WTC11 (cell line): ENCODE measurements at regions not wholly inside any gene's neighbourhood (a gene's known extent, or its start where the extent isn't known, plus 50 kb on each side); places are given as distances from the start of the nearest gene placed in this dataset.

Experiments used
- ATAC-seq: fragments of 200-7000 bp; cut with Tn5 transposase; 2 replicates; pipeline ENCODE4 v1.10.0; 2021; ENCODE audit warnings: mild to moderate bottlenecking, moderate library complexity
- CTCF ChIA-PET: fragments of 300-600 bp; sonication (Branson Sonifier 250); formaldehyde crosslinking; loops from one replicate; lab custom pipeline; 2021; ENCODE audit warnings: antibody characterized with exemption; lab: Charles Lee
- POLR2A ChIA-PET: fragments of 350-600 bp; sonication (Branson Sonifier 250); formaldehyde crosslinking; loops from one replicate; lab custom pipeline; 2021; ENCODE audit warnings: antibody characterized with exemption; lab: Charles Lee
- DNase-seq: peaks from one replicate; pipeline ENCODE4 v3.0.0; 2021; ENCODE audit warnings: low spot score
- H3K27ac Mint-ChIP-seq: 2 replicates; pipeline ENCODE4 v1.8.0; 2021; ENCODE audit warnings: mixed read lengths
- H3K27me3 Mint-ChIP-seq: 2 replicates; pipeline ENCODE4 v1.8.0; 2021; ENCODE audit warnings: low read depth, mild to moderate bottlenecking, moderate library complexity, mixed read lengths
- H3K36me3 Mint-ChIP-seq: 2 replicates; pipeline ENCODE4 v1.8.0; 2021; ENCODE audit warnings: mixed read lengths
- H3K4me1 Mint-ChIP-seq: 2 replicates; pipeline ENCODE4 v1.8.0; 2022; ENCODE audit warnings: mixed read lengths
- H3K4me3 Mint-ChIP-seq: 2 replicates; pipeline ENCODE4 v1.8.0; 2021; ENCODE audit warnings: mild to moderate bottlenecking, moderate library complexity, mixed read lengths
- H3K9me3 Mint-ChIP-seq: 2 replicates; pipeline ENCODE4 v1.8.0; 2021; ENCODE audit warnings: mixed read lengths
- AFF4 ChIP-seq: sonication (generic); formaldehyde crosslinking; IDR thresholded peaks from 2 replicates; pipeline ENCODE4 v1.8.1; 2023; ENCODE audit warnings: mild to moderate bottlenecking, missing genetic modification reagents, borderline replicate concordance
- ATF1 ChIP-seq: sonication (generic); formaldehyde crosslinking; IDR thresholded peaks from 2 replicates; pipeline ENCODE4 v1.8.1; 2023; ENCODE audit warnings: mild to moderate bottlenecking, moderate library complexity, missing genetic modification reagents
- CREB1 ChIP-seq: sonication (generic); formaldehyde crosslinking; IDR thresholded peaks from 2 replicates; pipeline ENCODE4 v1.8.0; 2023; ENCODE audit warnings: mild to moderate bottlenecking, missing genetic modification reagents
- ELF4 ChIP-seq: sonication (generic); formaldehyde crosslinking; IDR thresholded peaks from 2 replicates; pipeline ENCODE4 v1.8.1; 2022; ENCODE audit warnings: low read depth, mild to moderate bottlenecking, moderate library complexity, missing genetic modification reagents
- GABPB1 ChIP-seq: sonication (generic); formaldehyde crosslinking; IDR thresholded peaks from 2 replicates; pipeline ENCODE4 v1.8.1; 2023; ENCODE audit warnings: mild to moderate bottlenecking, missing genetic modification reagents
- HMGA2 ChIP-seq: fragments of 250-450 bp; sonication (Bioruptor Pico); IDR thresholded peaks from 2 replicates; pipeline ENCODE4 v1.4.0; 2021; ENCODE audit warnings: mild to moderate bottlenecking, moderate library complexity
- IRF1 ChIP-seq: sonication (generic); formaldehyde crosslinking; IDR thresholded peaks from 2 replicates; pipeline ENCODE4 v1.8.0; 2023; ENCODE audit warnings: missing genetic modification reagents
- JUN ChIP-seq: sonication (generic); formaldehyde crosslinking; IDR thresholded peaks from 2 replicates; pipeline ENCODE4 v1.8.0; 2023; ENCODE audit warnings: mild to moderate bottlenecking, missing genetic modification reagents
- NFE2L1 ChIP-seq: sonication (generic); formaldehyde crosslinking; IDR thresholded peaks from 2 replicates; pipeline ENCODE4 v1.8.1; 2023; ENCODE audit warnings: missing genetic modification reagents
- NFYB ChIP-seq: sonication (generic); formaldehyde crosslinking; conservative IDR thresholded peaks from 2 replicates; pipeline ENCODE4 v1.8.0; 2022; ENCODE audit warnings: low read depth, missing genetic modification reagents
- SMAD3 ChIP-seq: sonication (generic); formaldehyde crosslinking; IDR thresholded peaks from 2 replicates; pipeline ENCODE4 v1.8.0; 2022; ENCODE audit warnings: missing genetic modification reagents, mild to moderate bottlenecking, borderline replicate concordance
- ZNF138 ChIP-seq: sonication (generic); formaldehyde crosslinking; conservative IDR thresholded peaks from 2 replicates; pipeline ENCODE4 v1.8.1; 2022; ENCODE audit warnings: mild to moderate bottlenecking, moderate library complexity, missing genetic modification reagents
- ZNF423 ChIP-seq: fragments of 250-450 bp; sonication (Bioruptor Pico); IDR thresholded peaks from 2 replicates; pipeline ENCODE4 v2.1.2; 2022; ENCODE audit warnings: mild to moderate bottlenecking, moderate library complexity
- TF ChIP-seq, protein P1 (sequence below): sonication (generic); formaldehyde crosslinking; IDR thresholded peaks from 2 replicates; pipeline ENCODE4 v1.8.0; 2023; ENCODE audit warnings: missing genetic modification reagents, mild to moderate bottlenecking, borderline replicate concordance
- TF ChIP-seq, protein P2 (sequence below): sonication (generic); formaldehyde crosslinking; IDR thresholded peaks from 2 replicates; pipeline ENCODE4 v1.8.1; 2023; ENCODE audit warnings: mild to moderate bottlenecking, missing genetic modification reagents, moderate library complexity
- TF ChIP-seq, protein P3 (sequence below): sonication (generic); formaldehyde crosslinking; IDR thresholded peaks from 2 replicates; pipeline ENCODE4 v1.8.1; 2023; ENCODE audit warnings: mild to moderate bottlenecking, missing genetic modification reagents
- TF ChIP-seq, protein P4 (sequence below): sonication (generic); formaldehyde crosslinking; IDR thresholded peaks from 2 replicates; pipeline ENCODE4 v1.8.1; 2022; ENCODE audit warnings: mild to moderate bottlenecking, missing genetic modification reagents, moderate library complexity, borderline replicate concordance
- TF ChIP-seq, protein P5 (sequence below): sonication (generic); formaldehyde crosslinking; IDR thresholded peaks from 2 replicates; pipeline ENCODE4 v1.8.0; 2022; ENCODE audit warnings: mild to moderate bottlenecking, missing genetic modification reagents

DNA sequence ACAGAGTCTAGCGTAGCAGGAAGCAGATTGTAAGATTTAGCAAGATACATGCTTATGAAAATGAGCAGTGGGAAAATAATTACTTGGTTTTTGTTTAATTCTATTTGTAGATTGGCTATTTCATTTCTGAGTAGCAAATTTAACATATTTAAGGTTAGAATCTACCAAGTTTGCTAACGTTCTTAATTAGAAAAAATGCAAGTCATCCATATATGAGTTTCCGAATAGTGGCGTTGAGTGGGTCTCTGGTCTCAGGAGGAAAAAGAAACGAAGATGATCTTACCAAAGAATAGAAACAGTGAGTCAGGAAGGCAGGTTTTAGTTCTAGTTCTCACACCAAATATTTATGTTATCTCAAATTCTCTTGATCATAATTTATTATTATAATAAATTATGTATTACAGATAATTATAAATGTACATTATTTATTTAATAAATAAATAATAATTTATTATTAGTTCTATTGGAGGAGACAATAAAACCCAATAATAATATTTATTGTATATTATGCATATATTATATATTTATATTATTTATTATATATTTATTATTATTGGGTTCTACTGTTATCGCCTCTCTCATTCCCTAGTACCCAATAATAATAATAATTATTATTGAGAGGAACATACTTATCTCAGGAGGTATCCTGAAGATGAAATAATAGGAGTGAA is 194.3 kb upstream of the PITRM1 start:
- ChIA-PET POLR2A (no interaction called here), CTCF (no interaction called here)
- no peaks in the 10 kb centered on the region for H3K27me3 Mint-ChIP-seq
- H3K36me3 Mint-ChIP-seq = peaks cover 15% of the 10 kb centered on the region
- no peak for ATAC-seq
- H3K27ac Mint-ChIP-seq = no peak overlapping the region
- H3K9me3 Mint-ChIP-seq = peaks cover 22% of the 10 kb centered on the region
- TF ChIP-seq HMGA2 (CRISPR knock-in tag) (peak; percentile 96; the same call in 1 of the 2 replicates), ELF4 (no peak)
- TF ChIP-seq, all 79 proteins: peak for 1
- H3K4me1 Mint-ChIP-seq = peaks cover 3% of the 10 kb centered on the region; the same call in 1 of the 2 replicates
- H3K4me3 Mint-ChIP-seq = no peak overlapping the region
- no peak for DNase-seq

- ChIA-PET POLR2A (no interaction called here), CTCF (no interaction called here)
- no peaks in the 10 kb centered on the region for H3K27me3 Mint-ChIP-seq
- TF ChIP-seq, protein P1, sequence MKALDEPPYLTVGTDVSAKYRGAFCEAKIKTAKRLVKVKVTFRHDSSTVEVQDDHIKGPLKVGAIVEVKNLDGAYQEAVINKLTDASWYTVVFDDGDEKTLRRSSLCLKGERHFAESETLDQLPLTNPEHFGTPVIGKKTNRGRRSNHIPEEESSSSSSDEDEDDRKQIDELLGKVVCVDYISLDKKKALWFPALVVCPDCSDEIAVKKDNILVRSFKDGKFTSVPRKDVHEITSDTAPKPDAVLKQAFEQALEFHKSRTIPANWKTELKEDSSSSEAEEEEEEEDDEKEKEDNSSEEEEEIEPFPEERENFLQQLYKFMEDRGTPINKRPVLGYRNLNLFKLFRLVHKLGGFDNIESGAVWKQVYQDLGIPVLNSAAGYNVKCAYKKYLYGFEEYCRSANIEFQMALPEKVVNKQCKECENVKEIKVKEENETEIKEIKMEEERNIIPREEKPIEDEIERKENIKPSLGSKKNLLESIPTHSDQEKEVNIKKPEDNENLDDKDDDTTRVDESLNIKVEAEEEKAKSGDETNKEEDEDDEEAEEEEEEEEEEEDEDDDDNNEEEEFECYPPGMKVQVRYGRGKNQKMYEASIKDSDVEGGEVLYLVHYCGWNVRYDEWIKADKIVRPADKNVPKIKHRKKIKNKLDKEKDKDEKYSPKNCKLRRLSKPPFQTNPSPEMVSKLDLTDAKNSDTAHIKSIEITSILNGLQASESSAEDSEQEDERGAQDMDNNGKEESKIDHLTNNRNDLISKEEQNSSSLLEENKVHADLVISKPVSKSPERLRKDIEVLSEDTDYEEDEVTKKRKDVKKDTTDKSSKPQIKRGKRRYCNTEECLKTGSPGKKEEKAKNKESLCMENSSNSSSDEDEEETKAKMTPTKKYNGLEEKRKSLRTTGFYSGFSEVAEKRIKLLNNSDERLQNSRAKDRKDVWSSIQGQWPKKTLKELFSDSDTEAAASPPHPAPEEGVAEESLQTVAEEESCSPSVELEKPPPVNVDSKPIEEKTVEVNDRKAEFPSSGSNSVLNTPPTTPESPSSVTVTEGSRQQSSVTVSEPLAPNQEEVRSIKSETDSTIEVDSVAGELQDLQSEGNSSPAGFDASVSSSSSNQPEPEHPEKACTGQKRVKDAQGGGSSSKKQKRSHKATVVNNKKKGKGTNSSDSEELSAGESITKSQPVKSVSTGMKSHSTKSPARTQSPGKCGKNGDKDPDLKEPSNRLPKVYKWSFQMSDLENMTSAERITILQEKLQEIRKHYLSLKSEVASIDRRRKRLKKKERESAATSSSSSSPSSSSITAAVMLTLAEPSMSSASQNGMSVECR (CRISPR knock-in tag) = no peak
- TF ChIP-seq CREB1 (CRISPR knock-in tag) (no peak), NFYB (CRISPR knock-in tag) (no peak), SMAD3 (CRISPR knock-in tag) (no peak), NFE2L1 (CRISPR knock-in tag) (no peak), ZNF423 (CRISPR knock-in tag) (no peak), ATF1 (CRISPR knock-in tag) (no peak), JUN (CRISPR knock-in tag) (no peak)
- TF ChIP-seq, protein P2, sequence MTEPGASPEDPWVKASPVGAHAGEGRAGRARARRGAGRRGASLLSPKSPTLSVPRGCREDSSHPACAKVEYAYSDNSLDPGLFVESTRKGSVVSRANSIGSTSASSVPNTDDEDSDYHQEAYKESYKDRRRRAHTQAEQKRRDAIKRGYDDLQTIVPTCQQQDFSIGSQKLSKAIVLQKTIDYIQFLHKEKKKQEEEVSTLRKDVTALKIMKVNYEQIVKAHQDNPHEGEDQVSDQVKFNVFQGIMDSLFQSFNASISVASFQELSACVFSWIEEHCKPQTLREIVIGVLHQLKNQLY = no peak
- TF ChIP-seq, protein P3, sequence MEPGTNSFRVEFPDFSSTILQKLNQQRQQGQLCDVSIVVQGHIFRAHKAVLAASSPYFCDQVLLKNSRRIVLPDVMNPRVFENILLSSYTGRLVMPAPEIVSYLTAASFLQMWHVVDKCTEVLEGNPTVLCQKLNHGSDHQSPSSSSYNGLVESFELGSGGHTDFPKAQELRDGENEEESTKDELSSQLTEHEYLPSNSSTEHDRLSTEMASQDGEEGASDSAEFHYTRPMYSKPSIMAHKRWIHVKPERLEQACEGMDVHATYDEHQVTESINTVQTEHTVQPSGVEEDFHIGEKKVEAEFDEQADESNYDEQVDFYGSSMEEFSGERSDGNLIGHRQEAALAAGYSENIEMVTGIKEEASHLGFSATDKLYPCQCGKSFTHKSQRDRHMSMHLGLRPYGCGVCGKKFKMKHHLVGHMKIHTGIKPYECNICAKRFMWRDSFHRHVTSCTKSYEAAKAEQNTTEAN (CRISPR knock-in tag) = no peak
- TF ChIP-seq, protein P4, sequence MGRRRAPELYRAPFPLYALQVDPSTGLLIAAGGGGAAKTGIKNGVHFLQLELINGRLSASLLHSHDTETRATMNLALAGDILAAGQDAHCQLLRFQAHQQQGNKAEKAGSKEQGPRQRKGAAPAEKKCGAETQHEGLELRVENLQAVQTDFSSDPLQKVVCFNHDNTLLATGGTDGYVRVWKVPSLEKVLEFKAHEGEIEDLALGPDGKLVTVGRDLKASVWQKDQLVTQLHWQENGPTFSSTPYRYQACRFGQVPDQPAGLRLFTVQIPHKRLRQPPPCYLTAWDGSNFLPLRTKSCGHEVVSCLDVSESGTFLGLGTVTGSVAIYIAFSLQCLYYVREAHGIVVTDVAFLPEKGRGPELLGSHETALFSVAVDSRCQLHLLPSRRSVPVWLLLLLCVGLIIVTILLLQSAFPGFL (CRISPR knock-in tag) = no peak
- TF ChIP-seq, protein P5, sequence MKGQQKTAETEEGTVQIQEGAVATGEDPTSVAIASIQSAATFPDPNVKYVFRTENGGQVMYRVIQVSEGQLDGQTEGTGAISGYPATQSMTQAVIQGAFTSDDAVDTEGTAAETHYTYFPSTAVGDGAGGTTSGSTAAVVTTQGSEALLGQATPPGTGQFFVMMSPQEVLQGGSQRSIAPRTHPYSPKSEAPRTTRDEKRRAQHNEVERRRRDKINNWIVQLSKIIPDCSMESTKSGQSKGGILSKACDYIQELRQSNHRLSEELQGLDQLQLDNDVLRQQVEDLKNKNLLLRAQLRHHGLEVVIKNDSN = no peak
- ATAC-seq (no peak), DNase-seq (no peak)
- peaks cover 23% of the 10 kb centered on the region for H3K9me3 Mint-ChIP-seq
- H3K27ac Mint-ChIP-seq = no peak overlapping the region
- peaks cover 22% of the 10 kb centered on the region for H3K36me3 Mint-ChIP-seq
- H3K4me3 Mint-ChIP-seq = no peak overlapping the region
- H3K4me1 Mint-ChIP-seq = peaks cover 3% of the 10 kb centered on the region; the same call in 1 of the 2 replicates
These were observed 193.5 kb upstream of the PITRM1 start for GRCh38 chr10:3366043-3366442.

DNA sequence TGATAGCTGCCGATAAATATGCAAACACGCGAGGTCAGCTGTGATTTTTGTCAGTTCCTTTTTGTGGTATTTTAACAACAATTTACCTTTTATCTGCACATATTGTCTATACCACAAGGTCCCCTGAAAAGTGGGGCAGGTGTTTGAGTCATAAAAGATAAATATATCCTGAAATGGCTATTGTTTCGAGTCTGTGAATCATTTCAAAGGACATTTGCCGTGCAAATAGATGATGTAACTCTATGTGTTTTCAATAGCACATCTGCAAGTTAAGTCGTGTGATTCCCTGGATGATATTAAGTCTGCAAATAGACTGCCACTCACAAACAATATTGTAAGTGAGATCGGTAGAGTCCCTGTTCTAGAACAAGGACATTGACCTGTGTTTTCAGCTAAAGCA is 193.0 kb upstream of the PITRM1 start:
- ChIA-PET POLR2A (no interaction called here), CTCF (no interaction called here)
- no peak for ATAC-seq
- Mint-ChIP-seq H3K36me3 (peaks cover 26% of the 10 kb centered on the region), H3K4me3 (no peak overlapping the region), H3K4me1 (peaks cover 3% of the 10 kb centered on the region; the same call in 1 of the 2 replicates), H3K27me3 (no peaks in the 10 kb centered on the region), H3K9me3 (peaks cover 28% of the 10 kb centered on the region), H3K27ac (no peak overlapping the region)
- no peak for DNase-seq
- TF ChIP-seq AFF4 (CRISPR knock-in tag) (no peak), GABPB1 (CRISPR knock-in tag) (peak; percentile 88), ZNF138 (CRISPR knock-in tag) (no peak), IRF1 (CRISPR knock-in tag) (no peak)
